Coronary artery (tissue), 2 donors: ENCODE measurements at regions not wholly inside any gene's neighbourhood (a gene's known extent, or its start where the extent isn't known, plus 50 kb on each side); places are given as distances from the start of the nearest gene placed in this dataset.

Source experiments
- DNase-seq: peaks from one replicate; pipeline ENCODE4 v3.0.0-alpha.2; 2017; ENCODE audit warnings: low spot score
- H3K27ac ChIP-seq, 2 donors: fragments of 200-600 bp; sonication (generic); one replicate each; pipeline ENCODE4 v1.5.1; 2016 to 2019
- H3K4me3 ChIP-seq: fragments of 200-600 bp; sonication (generic); 2 replicates; pipeline ENCODE4 v1.5.1; 2016; ENCODE audit warnings: mild to moderate bottlenecking, moderate library complexity
- CTCF ChIP-seq: fragments of 200-600 bp; sonication (generic); IDR thresholded peaks from one replicate; pipeline ENCODE4 v1.5.1; 2019; ENCODE audit warnings: antibody characterized with exemption

GRCh38 chr15:87805117-87805820 lies 451.3 kb downstream of the NTRK3 start:
- Histone ChIP-seq H3K4me3 (no peak overlapping the region), H3K27ac (no peak overlapping the region)
- no peak for DNase-seq
- TF ChIP-seq CTCF, result no peak

- no peak overlapping the region for H3K4me3 ChIP-seq
- DNase-seq, result no peak
- TF ChIP-seq CTCF, result no peak
- H3K27ac ChIP-seq, result no peak overlapping the region
Measured at GRCh38 chr15:87804451-87804850, 452.1 kb downstream of the NTRK3 start.

- no peak overlapping the region for H3K27ac ChIP-seq
- TF ChIP-seq CTCF, result no peak
Measured at GRCh38 chr15:87799838-87800237, 456.7 kb downstream of the NTRK3 start.

GRCh38 chr15:87799428-87799827 lies 457.1 kb downstream of the NTRK3 start:
- TF ChIP-seq CTCF, result no peak
- DNase-seq, result no peak
- H3K27ac ChIP-seq, result no peak overlapping the region
- no peak overlapping the region for H3K4me3 ChIP-seq

More at GRCh38 chr15:87799838-87800237, 456.7 kb downstream of the NTRK3 start:
- H3K4me3 ChIP-seq, result no peak overlapping the region
- no peak for DNase-seq

- Histone ChIP-seq H3K4me3 (no peak overlapping the region), H3K27ac (no peak overlapping the region)
- DNase-seq, result no peak
- TF ChIP-seq CTCF, result no peak
Measured at GRCh38 chr15:87793725-87794124, 462.8 kb downstream of the NTRK3 start.

- TF ChIP-seq CTCF, result no peak
- H3K4me3 ChIP-seq, result no peak overlapping the region
- DNase-seq, result no peak
- H3K27ac ChIP-seq, result no peak overlapping the region
Measured at GRCh38 chr15:87792250-87793040, 464.1 kb downstream of the NTRK3 start.
